HG02870 (cell line): ENCODE measurements at regions not wholly inside any gene's neighbourhood (a gene's known extent, or its start where the extent isn't known, plus 50 kb on each side); places are given as distances from the start of the nearest gene placed in this dataset.
"Not testable (repeated sequence)": the region's sequence is repeated elsewhere in the genome, so short reads cannot be mapped to it uniquely, and the experiment has no call there.

Experiments
- ATAC-seq: cut with Tn5 transposase; IDR thresholded peaks from one replicate; pipeline ENCODE4 v1.9.1; 2021; ENCODE audit warnings: mild to moderate bottlenecking, moderate library complexity; ENCODE audit not compliant: unreplicated experiment

DNA sequence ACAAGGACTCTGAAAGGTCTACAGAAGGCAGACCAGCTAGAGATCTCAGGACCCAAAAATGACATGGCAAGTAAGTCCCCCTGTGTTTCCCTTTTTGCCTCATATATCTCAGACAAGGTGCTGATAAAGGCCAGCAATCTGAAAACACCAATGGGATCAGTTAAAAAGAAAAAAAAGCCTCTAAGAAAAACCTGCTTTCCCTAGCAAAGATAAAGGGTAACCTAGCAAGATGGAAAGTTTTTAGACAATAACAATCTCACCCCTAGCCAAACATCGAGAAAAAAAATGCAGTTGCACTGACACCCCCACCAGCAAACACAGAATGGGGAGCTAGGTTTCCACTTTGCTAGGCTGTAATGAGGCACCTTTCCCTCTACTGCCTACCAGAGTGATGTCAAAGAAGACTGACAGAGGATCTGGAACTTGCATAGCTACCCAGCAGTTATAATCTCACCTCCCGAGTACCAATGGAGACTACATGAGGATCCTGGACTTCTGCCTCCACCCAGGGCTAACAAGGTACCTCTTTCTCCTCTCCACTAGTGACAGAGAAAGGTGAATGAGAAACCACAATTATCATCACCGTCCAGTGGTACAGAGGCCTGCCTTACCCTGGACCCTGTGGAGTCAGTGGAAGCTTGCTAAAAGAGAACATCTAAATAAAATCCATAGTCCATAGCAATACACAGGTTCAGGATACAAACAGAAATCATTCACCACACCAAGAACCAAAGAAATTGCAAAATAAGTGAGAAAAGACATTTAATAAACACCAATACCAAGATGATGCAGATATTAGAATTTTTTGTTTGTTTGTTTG lies 240.8 kb downstream of the ARHGAP12 start:
- no peak for ATAC-seq

DNA sequence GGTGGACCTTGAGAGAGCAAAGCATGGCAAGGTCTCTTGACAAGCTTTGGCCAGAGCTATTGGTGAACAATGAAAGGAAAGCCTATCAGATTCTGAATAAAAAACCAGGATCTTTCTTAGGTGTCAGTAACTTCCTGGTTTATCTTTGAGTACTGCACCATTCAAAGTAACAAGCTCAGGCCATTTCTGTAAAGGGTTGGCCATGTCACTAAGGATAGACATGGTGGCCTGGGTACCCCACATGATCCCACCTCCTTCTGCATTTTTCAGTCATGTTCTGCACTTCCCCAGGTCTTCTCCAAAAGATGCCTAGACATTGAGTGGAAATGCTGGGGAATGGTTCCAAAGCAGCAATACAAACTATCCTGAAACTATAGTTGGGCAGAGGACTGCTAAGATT lies 242.0 kb downstream of the ARHGAP12 start:
- no peak for ATAC-seq

DNA sequence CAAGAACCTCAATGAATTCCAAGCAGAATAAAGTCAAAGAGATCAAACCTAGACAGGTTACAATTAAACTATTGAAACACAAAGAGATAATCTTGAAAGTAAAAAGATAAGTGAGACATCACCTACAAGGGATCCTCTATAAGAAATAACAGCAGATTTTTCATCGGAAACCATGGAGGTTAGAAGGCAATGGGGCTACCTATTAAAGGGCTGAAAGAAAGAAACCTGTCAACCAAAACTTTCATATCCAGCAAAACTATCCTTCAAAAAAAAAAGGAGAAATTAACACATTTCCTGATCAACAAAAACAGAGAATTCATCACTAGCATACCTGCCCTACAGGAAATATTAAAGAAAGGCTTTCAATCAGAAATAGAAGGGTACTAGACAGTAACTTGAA lies 244.9 kb downstream of the ARHGAP12 start:
- no peak for ATAC-seq

DNA sequence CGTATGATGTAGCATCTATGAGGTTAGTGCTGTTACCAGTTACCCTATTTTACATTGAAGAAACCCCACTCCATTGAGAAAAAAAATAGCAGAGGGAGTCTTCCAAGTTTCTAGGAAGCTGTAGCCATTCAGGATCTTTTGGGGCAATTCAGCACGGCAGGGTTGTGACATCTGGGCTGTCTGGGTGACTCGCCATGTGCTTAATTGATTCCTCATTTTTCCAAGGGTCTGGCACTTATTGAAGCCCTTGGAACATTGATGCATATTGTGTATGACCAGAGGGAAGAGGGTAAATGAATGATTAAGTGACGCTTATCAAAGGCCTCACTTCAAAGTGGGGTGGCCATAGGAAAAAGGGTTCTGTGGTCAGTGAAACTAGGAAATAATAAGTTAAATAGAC lies 248.7 kb downstream of the ARHGAP12 start:
- ATAC-seq, result no peak

DNA sequence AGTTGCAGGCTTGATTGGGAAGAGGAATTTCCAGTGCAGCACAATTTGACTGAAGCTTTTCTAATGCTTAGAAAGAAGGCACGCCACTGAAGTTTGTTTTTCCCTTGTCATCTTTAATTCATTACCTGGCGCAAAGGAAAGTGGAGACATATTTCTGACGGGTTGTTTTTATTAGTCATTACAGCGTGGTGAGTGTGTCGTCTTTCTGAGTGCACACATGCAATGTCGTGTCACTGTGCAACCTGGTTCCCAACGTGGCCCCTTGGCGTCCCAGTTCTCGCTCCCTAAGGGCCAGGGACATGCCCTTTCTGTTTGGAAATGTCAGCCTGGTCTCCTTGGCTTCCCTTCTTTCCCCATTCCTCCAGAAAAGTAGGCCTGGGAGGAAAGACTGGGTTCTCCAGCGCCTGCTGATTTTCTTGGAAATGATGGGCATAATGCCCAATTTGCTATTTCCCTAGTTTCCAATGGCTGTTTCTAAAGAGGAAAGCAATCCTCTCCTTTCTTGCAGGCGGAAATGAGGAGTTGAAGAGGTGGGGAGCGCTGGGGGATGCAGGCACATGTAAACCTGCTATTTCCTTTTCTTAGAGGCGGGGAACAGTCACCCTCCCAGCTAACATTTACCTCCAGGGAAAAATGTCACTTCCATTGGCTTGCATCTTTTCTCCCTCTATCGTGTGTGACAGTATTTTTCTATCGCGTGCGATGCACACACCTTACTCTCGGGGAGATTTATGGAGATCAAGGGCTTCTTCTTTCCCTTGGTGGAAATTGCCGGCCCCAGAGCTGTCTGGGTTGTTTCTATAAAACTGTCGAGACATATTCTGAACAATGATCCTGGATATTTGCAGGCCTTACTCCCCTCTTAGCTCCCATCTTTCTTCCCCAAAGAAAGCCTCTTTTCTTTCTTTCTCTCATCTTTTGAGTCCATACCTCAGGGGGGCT lies 249.8 kb downstream of the ARHGAP12 start:
- ATAC-seq, result no peak

DNA sequence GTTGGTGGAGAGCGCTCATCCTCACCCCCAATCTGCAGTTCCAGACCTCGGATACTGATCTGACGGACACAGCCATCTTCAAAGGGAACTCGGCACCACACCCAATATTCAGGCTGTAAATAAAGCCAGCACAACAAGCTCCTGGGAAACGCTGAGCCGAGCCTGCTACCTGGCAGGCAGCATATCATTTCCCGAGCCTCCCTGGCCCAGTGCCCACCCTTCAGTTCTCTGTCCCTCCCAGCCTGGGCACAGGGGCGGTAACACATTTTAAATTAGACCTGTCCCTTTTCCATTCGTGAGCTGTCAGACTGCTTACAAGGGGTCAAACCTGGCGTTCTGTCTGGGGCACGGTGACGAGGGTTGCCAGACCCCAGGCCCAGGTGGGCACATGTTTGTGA lies 250.5 kb downstream of the ARHGAP12 start:
- no peak for ATAC-seq

DNA sequence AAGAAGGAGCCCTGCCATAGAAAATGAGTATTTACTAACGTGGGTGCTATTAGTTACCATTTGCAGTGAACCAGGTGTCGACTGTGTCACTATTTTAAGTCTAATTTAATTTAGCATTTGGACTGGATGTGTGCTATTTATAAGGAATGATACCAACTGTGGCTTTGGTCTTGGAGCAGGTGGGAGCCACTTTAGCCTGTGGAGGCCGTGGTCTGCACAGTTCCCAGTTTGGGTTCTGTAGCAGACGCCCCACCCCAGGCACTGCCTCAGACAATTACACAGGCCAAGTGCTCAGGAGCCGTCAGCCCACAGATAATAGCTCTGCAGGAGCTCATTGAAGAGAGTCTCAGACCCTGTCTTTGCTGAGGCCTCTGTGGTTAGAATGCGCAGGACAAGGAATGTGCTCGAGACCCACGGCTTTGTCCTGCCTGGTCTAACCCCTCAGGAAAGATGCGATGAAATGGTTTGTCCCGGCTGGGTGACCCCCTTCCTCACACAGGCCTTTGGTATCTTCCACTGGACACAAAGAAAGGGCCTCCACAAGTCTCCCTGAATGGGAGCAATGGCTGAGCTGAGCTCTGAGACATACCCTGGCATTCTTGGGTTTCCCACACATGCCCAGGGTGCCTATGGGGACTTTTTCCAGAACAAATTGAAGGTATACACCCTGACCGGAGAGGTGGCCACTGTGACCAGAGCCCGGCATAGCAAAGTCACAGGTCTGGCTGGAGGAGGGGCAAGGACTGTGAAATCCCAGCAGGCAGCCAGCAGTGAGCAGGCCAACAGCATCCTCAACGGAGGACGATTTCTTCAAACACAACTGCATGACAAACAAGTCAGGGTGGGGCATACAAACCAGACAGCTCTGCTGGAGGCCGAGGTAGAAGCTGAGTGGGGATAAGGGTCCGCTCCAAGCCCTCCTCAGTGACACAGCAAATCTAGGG lies 251.2 kb downstream of the ARHGAP12 start:
- ATAC-seq, result no peak

DNA sequence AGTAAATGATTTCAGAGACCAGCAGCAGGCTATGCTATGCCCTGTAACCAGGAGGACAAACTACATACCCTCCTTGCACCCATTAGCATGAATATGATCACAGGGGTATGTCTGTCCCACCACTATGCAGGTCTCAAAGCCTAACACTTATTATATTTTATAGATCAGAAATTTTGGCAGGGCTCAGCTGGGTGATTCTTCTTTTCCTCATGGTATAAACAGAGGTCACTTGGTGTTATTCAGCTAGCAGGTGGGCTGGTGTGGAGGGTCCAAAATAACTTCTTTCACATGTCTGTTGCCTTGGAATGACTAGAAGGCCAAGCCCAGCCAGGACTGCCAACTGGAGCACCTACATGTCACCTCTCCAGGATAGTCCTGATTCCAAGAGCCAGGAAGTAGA lies 252.9 kb downstream of the ARHGAP12 start:
- no peak for ATAC-seq

DNA sequence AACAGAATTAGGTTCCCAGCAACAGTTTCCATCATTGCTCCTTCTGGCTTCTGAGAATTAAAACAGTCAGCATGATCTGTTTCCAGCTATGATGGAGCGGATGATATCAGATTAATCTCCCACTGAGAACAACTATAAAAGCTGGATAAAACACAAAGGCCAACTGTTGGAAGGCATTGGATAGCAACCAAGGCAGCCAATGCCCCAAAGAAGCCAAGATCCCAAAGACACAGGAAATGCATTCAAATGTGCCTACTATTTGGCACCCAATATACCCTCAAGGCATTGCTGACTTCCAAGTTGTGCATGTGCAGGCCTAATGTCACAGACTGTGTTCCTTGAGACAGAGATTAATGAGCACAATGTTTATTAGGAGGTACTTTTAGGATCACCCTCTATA lies 259.3 kb downstream of the ARHGAP12 start:
- no peak for ATAC-seq

DNA sequence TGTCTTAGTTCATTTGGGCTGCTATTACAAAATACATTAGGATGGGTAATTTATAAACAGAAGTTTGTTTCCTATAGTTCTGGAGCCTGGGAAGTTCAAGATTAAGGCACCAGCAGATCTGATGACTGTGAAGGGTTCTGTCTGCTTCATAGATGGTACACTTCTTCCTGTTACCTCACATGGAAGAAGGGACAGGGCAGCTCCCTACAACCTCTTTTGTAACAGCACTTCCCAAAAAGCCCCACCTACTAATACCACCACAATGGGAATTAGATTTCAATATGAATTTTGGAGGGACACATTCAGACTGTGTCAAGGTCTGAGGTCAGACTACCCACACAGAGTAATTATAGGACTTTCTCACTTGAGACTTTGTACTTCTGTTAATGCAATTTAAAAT lies 260.3 kb downstream of the ARHGAP12 start:
- ATAC-seq, result no peak

DNA sequence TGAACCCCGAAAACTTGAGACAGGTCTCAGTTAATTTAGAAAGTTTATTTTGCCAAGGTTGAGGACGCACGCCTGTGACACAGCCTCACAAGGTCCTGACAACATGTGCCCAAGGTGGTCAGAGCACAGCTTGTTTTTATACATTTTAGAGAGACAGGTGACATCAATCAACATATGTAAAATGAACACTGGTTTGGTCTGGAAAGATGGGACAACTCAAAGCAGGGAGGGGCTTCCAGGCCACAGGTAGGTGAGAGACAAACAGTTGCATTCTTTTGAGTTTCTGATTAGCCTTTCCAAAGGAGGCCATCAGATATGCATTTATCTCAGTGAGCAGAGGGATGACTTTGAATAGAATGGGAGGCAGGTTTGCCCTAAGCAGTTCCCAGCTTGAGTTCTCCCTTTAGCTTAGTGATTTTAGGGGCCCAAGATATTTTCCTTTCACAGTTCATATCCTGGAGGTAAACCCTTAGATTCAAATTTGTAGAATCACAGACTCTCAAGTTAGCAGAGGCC lies 262.8 kb downstream of the ARHGAP12 start:
- ATAC-seq, result not testable (repeated sequence)

DNA sequence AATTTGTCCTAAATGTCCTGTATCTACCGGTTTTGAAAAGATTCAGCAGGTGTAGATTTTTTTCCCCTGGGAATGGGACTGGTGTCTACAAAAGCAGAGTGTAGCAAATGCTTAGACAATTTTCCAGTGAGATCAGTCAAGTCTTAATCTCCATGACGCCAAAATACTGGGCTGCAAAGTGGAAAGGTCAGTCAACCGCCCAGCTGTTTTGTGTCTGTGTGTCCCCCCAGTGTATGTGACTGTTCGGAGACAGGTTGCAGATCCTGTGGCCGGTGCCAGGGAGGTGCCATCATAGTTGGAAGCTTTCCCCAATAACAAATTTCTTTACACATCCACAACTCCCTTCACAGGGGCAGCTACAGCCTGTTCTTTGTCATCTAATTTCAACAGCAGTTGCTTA lies 263.8 kb downstream of the ARHGAP12 start:
- no peak for ATAC-seq

DNA sequence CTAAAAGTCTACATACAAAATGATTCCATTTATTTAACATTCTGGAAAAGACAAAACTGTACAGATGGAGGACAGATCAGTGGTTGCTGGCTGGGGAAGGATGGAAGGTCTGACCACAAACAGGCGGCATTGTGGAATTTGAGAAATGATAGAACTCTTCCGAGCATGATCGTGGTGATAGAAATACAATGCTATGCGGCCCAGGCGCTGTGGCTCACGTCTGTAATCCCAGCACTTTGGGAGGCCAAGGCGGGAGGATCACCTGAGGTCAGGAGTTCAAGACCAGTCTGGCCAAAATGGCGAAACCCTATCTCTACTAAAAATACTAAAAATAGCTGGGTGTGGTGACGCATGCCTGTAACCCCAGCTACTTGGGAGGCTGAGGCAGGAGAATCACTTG lies 264.6 kb downstream of the ARHGAP12 start:
- not testable (repeated sequence) for ATAC-seq

DNA sequence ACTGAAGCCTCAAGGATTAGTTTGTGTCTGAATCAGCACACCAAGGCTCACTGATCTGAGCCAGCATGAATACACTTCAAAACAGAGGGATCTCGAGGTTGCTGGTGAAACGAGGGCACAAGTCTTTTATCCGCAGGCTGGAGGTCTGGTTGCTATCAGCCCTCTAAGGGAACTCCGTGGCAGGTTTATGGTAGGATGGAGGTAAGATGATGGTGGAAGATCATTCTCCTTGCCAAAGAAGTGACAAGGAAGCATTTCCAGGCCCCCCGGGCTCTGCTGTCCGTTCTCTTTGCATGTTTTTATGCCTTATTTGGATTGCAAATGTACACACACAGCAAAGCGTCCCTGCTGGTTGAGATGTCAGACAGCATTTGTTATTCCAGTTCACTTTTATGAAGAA lies 268.3 kb downstream of the ARHGAP12 start:
- ATAC-seq, result no peak

DNA sequence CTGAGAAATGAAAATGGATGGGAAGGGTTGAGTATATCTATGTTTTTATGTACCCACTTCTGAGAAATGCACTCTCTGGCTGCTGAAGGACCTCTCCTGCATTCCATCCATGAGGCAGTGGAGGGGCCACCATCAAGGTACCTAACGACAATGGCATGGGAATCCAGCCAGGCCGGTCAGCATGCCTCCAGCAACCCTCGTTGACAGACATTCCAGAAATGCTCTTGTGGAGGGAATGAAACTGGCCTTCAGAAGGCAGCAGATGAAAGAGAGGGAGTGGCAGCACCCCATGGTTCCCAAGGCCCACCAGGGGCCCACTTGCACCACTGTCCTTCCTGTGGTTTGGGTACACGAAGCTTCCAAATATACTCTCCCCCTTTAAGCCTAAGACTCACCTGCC lies 269.0 kb downstream of the ARHGAP12 start:
- ATAC-seq, result no peak

DNA sequence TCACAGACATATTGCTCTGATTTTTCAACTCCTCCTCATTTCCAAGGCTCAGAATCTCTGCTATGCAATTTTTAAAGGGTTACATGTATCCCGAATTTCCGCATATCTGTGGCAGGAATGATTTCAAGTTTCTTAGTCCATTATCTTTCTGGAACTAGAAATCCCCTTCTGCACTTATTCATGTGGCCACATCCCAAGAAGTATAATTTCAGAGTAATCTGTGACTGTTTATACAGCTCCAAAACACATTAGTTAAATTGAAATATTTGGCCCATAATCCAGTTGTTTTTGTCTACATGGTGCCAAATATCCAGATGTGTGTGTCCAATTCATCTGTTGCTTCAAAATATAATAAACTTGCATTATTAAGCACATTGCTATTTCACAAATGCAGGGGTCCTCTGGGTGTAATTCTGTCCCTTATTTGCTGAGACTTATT lies 271.2 kb downstream of the ARHGAP12 start:
- no peak for ATAC-seq

DNA sequence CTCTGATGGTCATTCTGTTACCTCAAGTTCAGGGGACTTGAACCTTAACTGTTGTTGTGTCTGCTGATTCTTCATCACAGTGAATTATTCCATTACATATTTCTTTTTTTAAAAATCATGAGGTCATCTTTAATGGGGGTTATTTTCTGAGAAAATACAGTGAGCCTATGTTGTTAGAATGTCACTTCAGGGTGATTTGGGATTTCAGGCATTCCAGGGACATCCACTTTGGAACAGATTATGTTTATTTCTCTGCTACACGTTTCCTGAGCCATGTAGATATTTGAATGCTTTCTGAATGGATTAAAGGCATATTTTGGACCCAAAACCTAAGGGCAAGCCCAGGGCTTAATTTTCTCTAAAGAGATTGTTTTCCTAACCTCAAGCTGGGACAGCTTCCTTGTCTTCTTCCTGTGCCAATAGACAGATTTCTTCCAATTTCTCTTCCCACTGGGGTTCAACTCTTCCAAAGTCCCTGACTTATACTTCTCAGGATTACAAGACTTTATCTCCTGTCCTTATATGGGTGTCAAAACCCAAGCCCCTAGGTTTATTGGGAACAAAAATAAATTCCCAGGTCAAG lies 271.7 kb downstream of the ARHGAP12 start:
- no peak for ATAC-seq

DNA sequence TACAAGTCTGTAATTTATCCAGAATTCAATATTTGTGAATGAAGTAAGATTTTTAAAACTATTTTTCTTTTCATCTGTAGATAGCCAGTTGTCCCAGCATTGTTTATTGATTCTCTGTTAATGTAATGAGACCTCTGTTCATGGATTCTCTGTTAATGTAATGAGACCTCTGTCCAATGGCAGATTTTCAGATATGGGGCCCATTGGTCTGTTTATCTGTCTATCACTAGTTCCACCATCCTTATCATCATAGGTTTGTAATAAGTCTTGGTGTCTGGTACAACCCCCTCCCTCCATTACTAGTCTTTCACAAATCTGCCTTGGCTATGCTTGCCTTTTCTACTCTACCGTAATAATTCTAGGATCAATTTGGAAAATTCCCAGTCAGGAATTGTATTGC lies 276.6 kb downstream of the ARHGAP12 start:
- ATAC-seq, result no peak

DNA sequence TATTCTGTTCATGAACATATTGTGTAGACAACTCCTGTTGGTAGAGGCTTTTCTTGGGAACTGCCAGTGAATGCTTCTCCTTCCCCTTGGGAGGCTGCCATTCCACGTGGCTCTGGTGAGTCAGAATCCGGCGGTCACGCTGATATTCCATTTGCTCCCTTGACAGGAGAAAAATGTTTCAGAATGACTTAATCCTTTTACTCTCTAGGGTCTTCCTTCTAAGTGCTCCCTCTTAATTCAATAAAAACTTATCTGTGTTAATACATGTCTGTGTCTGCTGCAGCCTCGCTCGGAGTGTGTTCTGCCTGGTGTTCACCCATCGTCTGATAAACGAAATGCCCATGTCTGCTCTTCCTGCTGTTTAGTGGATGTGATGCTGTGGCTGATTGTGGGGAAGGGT lies 278.6 kb downstream of the ARHGAP12 start:
- ATAC-seq, result no peak

DNA sequence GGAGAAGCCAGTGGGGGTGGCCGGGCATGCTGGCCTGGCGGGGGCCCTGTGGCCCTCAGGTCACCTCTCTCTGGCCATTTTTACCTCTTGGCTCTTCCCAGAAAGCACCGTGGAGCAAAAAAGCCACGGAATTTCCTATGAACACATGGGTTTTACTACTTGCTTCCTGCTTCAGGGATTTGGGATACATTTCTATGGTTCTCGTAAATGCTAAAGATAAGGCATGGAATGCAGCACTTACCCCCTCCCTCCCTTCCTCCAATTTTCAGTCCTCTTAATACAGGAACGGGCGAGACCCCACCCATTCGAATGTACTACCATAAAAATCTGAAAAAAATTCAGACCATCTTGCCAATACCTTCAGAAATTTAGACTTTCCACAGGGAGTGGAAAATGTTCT lies 279.7 kb downstream of the ARHGAP12 start:
- ATAC-seq, result no peak
